ENCODE measurements at regions not wholly inside any gene's neighbourhood (a gene's known extent, or its start where the extent isn't known, plus 50 kb on each side); places are given as distances from the start of the nearest gene placed in this dataset.

DNA sequence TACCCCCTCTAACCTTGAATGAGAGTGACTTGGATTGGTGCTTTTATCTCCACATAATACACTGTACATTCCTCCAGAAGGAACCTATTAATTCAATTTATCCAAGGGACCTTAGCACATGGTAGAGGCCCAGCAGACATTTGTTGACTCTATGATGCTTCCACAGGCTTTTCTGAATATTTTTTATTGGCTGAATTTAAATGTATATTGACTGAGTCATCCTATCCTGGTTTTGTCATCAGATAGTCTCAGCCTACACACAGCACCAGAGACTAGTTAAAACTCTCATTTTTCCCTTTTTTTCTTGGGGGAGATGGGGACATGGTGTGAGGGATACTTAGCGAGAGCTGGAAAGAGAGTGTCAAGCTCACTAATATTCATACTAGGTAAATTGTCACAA, 101.6 kb downstream of the LRRC30 start:
- Histone ChIP-seq H3K9me3 (no peaks in the 10 kb centered on the region), H3K4me3 (no peak overlapping the region), H3K27me3 (no peaks in the 10 kb centered on the region), H3K27ac (no peak overlapping the region), H3K36me3 (no peaks in the 10 kb centered on the region), H3K4me1 (no peaks in the 10 kb centered on the region)
- TF ChIP-seq, protein P1, sequence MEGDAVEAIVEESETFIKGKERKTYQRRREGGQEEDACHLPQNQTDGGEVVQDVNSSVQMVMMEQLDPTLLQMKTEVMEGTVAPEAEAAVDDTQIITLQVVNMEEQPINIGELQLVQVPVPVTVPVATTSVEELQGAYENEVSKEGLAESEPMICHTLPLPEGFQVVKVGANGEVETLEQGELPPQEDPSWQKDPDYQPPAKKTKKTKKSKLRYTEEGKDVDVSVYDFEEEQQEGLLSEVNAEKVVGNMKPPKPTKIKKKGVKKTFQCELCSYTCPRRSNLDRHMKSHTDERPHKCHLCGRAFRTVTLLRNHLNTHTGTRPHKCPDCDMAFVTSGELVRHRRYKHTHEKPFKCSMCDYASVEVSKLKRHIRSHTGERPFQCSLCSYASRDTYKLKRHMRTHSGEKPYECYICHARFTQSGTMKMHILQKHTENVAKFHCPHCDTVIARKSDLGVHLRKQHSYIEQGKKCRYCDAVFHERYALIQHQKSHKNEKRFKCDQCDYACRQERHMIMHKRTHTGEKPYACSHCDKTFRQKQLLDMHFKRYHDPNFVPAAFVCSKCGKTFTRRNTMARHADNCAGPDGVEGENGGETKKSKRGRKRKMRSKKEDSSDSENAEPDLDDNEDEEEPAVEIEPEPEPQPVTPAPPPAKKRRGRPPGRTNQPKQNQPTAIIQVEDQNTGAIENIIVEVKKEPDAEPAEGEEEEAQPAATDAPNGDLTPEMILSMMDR (IDR thresholded peaks at IDR 0.05) = no peak
- DNase-seq = no peak
- intact Hi-C loops (cut with DNase I; ENCODE audit: low total_unique reads) = no loop called here

GRCh38 chr18:7333025-7333562, 102.2 kb downstream of the LRRC30 start:
- no peaks in the 10 kb centered on the region for H3K9me3 ChIP-seq
- TF ChIP-seq, protein P1 (IDR thresholded peaks at IDR 0.05) = no peak
- H3K27ac ChIP-seq = no peak overlapping the region
- no peaks in the 10 kb centered on the region for H3K27me3 ChIP-seq
- intact Hi-C loops (cut with DNase I; ENCODE audit: low total_unique reads) = no loop called here
- H3K4me3 ChIP-seq = no peak overlapping the region
- no peaks in the 10 kb centered on the region for H3K36me3 ChIP-seq
- DNase-seq = no peak
- H3K4me1 ChIP-seq = no peaks in the 10 kb centered on the region

DNA sequence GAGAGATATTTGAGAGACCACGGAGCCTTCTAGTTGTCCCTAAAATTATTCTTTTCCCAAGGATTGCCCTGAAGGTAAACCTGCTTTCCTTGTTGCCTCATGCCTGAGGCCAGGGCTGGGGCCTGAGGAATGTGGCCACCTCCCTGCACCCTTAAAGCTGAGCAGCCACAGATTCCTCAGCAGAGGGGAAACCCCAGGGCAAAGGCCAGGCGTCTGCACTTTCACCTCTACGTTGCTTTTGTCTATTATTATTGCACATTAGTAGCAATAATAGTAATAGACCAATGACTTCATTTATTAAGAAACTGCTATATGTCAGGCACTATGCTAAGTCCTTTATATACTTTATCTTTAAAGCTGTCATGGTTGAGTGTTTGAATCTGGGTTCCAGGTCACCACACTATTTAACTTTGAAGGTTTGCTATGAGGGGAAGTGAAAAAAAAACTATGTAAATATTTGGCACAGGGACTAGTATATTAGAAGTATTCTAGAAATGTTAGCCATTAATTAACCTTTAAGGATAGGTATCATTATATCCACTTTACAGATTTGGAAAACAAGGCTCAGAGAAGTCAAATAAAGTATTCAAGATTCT, 104.2 kb downstream of the LRRC30 start:
- no peaks in the 10 kb centered on the region for H3K4me1 ChIP-seq
- H3K36me3 ChIP-seq = no peaks in the 10 kb centered on the region
- TF ChIP-seq, protein P1 (IDR thresholded peaks at IDR 0.05) = no peak
- intact Hi-C loops (cut with DNase I; ENCODE audit: low total_unique reads) = no loop called here
- no peaks in the 10 kb centered on the region for H3K27me3 ChIP-seq
- no peak overlapping the region for H3K4me3 ChIP-seq
- no peak for DNase-seq
- no peak overlapping the region for H3K27ac ChIP-seq
- H3K9me3 ChIP-seq = no peaks in the 10 kb centered on the region

DNA sequence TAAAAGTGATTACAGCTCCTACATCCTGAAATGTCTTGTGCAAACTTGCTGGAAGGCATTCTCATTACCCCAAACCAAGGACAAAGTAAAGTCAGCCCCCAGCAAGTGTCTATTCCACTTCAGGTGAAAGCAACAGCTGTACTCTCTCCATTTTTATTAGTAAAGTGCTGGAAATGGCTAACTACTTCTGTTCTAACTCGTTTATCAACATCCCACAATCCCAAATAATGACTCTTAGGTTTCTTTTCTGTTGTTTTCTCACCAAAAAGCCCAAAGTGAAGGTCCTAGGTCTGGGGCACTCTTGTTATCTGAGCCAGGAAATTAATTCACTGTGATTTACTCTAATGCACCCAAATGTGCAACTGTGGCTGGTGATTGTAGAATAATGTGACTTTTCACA, 105.7 kb downstream of the LRRC30 start:
- intact Hi-C loops (cut with DNase I; ENCODE audit: low total_unique reads) = no loop called here
- Histone ChIP-seq H3K9me3 (no peaks in the 10 kb centered on the region), H3K27me3 (no peaks in the 10 kb centered on the region), H3K36me3 (no peaks in the 10 kb centered on the region), H3K27ac (no peak overlapping the region), H3K4me3 (no peak overlapping the region), H3K4me1 (no peaks in the 10 kb centered on the region)
- DNase-seq = no peak
- TF ChIP-seq, protein P1 (IDR thresholded peaks at IDR 0.05) = no peak

DNA sequence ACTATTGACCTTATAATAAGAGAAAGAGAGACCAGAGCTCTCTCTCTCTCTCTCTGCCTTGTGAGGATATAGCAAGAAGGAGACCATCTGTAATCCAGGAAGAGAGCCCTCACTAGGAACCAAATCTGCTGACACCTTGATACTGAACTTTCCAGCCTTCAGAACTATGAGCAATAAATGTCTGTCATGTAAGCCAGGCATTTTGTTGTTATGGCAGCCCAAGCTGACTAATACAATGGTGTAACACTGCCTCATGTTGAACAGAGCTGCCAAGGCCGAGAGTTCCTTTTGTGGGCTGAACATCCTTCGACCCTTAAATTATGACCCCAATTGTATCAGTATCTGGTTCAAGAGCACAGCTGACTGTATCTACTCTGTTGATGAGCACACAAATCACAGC, 108.0 kb downstream of the LRRC30 start:
- TF ChIP-seq, protein P1 (IDR thresholded peaks at IDR 0.05) = no peak
- Histone ChIP-seq H3K4me1 (no peaks in the 10 kb centered on the region), H3K9me3 (no peaks in the 10 kb centered on the region), H3K27ac (no peak overlapping the region), H3K27me3 (no peaks in the 10 kb centered on the region), H3K36me3 (no peaks in the 10 kb centered on the region), H3K4me3 (no peak overlapping the region)
- DNase-seq = no peak
- intact Hi-C loops (cut with DNase I; ENCODE audit: low total_unique reads) = no loop called here

Data from tibial artery (tissue), 4 donors.